Hepatocyte (in vitro differentiated cells): ENCODE measurements at regions not wholly inside any gene's neighbourhood (a gene's known extent, or its start where the extent isn't known, plus 50 kb on each side); places are given as distances from the start of the nearest gene placed in this dataset.

Experiments
- EZH2 ChIP-seq: fragments of 200-600 bp; sonication (generic); IDR thresholded peaks from 2 replicates; pipeline ENCODE4 v1.6.1; 2016; ENCODE audit warnings: antibody characterized with exemption, mild to moderate bottlenecking, borderline replicate concordance
- EZH2phosphoT487 ChIP-seq: fragments of 200-600 bp; sonication (generic); IDR thresholded peaks from one replicate; pipeline ENCODE4 v1.6.1; 2018; ENCODE audit warnings: antibody characterized with exemption, mild to moderate bottlenecking, low read depth, moderate library complexity; ENCODE audit not compliant: unreplicated experiment, severe bottlenecking
- TF ChIP-seq, protein P1 (sequence below): fragments of 200-600 bp; sonication (generic); IDR thresholded peaks from 2 replicates; pipeline ENCODE4 v1.5.1; 2016; ENCODE audit warnings: antibody characterized with exemption, mild to moderate bottlenecking; ENCODE audit not compliant: poor library complexity

DNA sequence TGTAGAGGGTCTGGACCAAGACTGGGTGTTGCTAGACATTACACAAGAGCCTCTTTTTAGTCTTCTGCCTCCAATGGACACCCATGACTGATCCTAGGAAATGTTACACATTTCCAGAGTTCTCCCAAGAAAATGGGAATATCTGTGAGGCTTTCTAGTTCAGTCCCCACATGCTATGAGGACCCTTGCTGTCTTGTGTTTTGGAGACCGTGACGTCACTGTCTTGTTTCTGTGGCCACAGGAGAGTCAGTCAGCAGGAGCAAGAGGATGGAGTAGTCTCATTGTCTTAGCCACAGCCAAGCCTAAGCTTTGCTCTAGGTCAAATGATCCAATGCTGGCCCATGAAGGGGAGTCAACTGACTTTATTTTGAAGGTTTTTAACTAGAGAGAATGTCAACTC lies 820.1 kb upstream of the RBFOX1 start:
- TF ChIP-seq, protein P1, sequence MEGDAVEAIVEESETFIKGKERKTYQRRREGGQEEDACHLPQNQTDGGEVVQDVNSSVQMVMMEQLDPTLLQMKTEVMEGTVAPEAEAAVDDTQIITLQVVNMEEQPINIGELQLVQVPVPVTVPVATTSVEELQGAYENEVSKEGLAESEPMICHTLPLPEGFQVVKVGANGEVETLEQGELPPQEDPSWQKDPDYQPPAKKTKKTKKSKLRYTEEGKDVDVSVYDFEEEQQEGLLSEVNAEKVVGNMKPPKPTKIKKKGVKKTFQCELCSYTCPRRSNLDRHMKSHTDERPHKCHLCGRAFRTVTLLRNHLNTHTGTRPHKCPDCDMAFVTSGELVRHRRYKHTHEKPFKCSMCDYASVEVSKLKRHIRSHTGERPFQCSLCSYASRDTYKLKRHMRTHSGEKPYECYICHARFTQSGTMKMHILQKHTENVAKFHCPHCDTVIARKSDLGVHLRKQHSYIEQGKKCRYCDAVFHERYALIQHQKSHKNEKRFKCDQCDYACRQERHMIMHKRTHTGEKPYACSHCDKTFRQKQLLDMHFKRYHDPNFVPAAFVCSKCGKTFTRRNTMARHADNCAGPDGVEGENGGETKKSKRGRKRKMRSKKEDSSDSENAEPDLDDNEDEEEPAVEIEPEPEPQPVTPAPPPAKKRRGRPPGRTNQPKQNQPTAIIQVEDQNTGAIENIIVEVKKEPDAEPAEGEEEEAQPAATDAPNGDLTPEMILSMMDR = no peak
- TF ChIP-seq EZH2phosphoT487 (no peak), EZH2 (no peak)
